Natural killer cell (primary cell): ENCODE measurements at regions not wholly inside any gene's neighbourhood (a gene's known extent, or its start where the extent isn't known, plus 50 kb on each side); places are given as distances from the start of the nearest gene placed in this dataset.
"Not testable (repeated sequence)": the region's sequence is repeated elsewhere in the genome, so short reads cannot be mapped to it uniquely, and the experiment has no call there.

ENCODE experiments used
- ATAC-seq, 3 donors: fragments of 150-1000 bp in 2 of 3; fragments of 200-7000 bp in 1 of 3; cut with Tn5 transposase; 1 replicate in 1 of 3; 2 replicates in 2 of 3; pipeline ENCODE4 v1.10.0; 2021; ENCODE audit warnings: mild to moderate bottlenecking in 2 of 3, moderate library complexity in 2 of 3
- DNase-seq, 2 donors: peaks; one replicate each; pipeline versions ENCODE4 v3.0.0 to v3.0.0-alpha.2; 2013 to 2021; ENCODE audit warnings: mixed read lengths in 1 of 2
- H3K27ac ChIP-seq: one replicate; pipeline ENCODE4 v1.5.1; 2013; ENCODE audit warnings: mild to moderate bottlenecking, low read length
- H3K27me3 ChIP-seq: one replicate; pipeline ENCODE4 v1.6.1; 2013; ENCODE audit warnings: low read length; ENCODE audit not compliant: control insufficient read depth, insufficient read depth
- H3K36me3 ChIP-seq: one replicate; pipeline ENCODE4 v1.6.1; 2013; ENCODE audit warnings: low read length; ENCODE audit not compliant: control insufficient read depth, insufficient read depth
- H3K4me1 ChIP-seq: one replicate; pipeline ENCODE4 v1.6.1; 2013; ENCODE audit warnings: low read length; ENCODE audit not compliant: control insufficient read depth, insufficient read depth
- H3K4me3 ChIP-seq: one replicate; pipeline ENCODE4 v1.5.1; 2013; ENCODE audit warnings: low read length
- H3K9me3 ChIP-seq: one replicate; pipeline ENCODE4 v1.6.1; 2013; ENCODE audit warnings: low read length; ENCODE audit not compliant: control insufficient read depth, insufficient read depth
- H3K27ac Mint-ChIP-seq, 2 donors: one replicate each; pipeline ENCODE4 v1.8.0; 2022; ENCODE audit warnings: mild to moderate bottlenecking in 2 of 2, mixed read lengths in 2 of 2, moderate library complexity in 1 of 2
- H3K27me3 Mint-ChIP-seq, 2 donors: one replicate each; pipeline ENCODE4 v1.8.0; 2022; ENCODE audit warnings: low read depth in 2 of 2, mixed read lengths in 2 of 2
- H3K36me3 Mint-ChIP-seq: one replicate; pipeline ENCODE4 v1.8.0; 2022; ENCODE audit warnings: mixed read lengths
- H3K4me1 Mint-ChIP-seq, 2 donors: one replicate each; pipeline ENCODE4 v1.8.0; 2022; ENCODE audit warnings: mixed read lengths in 2 of 2
- H3K4me3 Mint-ChIP-seq: one replicate; pipeline ENCODE4 v1.8.0; 2022; ENCODE audit warnings: mild to moderate bottlenecking, moderate library complexity, mixed read lengths
- H3K9me3 Mint-ChIP-seq, 2 donors: one replicate each; pipeline ENCODE4 v1.8.0; 2022; ENCODE audit warnings: mixed read lengths in 2 of 2
- WGBS: methylation state at CpG from one replicate; pipeline ENCODE4 v1.1.7; 2013; ENCODE audit warnings: missing lambda C conversion rate; ENCODE audit not compliant: insufficient coverage; 5-methylcytosine and 5-hydroxymethylcytosine counted together
- intact Hi-C: fragments of 100-400 bp; cut with micrococcal nuclease; formaldehyde crosslinking; loops from one replicate; pipeline ENCODE4 v1.14.2; 2022

DNA sequence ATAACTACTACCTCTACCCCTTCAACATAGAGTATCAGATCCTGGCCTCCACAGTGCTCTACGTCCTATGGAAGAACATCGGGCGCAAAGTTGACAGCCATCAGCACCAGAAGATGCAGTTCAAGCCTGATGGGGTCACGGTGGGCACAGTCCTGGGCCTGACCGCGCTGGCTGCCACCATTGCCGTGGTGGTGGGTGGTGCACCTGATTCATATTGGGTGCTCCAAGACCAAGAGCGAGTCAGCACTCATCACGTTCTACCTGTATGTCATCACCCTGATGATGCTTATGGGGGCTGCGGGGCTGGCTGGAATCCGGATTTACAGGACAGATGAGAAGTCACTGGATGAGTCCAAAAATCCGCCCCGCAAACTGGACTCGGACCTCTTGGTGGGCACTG is 846.4 kb downstream of the RPIA start:
- H3K27me3 Mint-ChIP-seq, H3K4me3 Mint-ChIP-seq, ATAC-seq, H3K27ac Mint-ChIP-seq, H3K9me3 Mint-ChIP-seq, H3K36me3 ChIP-seq, DNase-seq, H3K9me3 ChIP-seq, H3K27me3 ChIP-seq, H3K4me1 Mint-ChIP-seq, intact Hi-C loops, H3K36me3 Mint-ChIP-seq, H3K27ac ChIP-seq, H3K4me1 ChIP-seq, H3K4me3 ChIP-seq: not testable (repeated sequence)
- 96% methylated on average over 4 of the region's 14 CpGs for WGBS

DNA sequence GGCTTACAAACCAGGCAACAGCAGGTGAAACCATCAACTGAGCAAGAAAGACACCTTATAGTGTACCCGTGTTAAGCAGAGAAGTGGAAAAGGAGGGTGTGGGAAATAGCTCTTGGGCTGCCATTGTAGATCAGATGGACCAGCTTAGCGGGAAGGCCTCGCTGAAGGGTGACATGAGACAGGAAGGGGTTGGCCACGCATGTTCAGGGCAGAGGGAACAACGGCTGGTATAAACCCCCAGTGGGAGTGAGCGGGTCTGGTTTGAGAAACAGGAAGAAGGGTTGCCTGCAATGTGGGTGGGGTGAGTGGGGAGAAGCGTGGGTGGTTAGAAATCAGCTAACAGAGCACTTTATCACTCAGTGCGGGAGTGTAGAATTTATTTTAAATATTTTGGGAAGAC is 852.6 kb downstream of the RPIA start:
- H3K27me3 ChIP-seq, H3K27me3 Mint-ChIP-seq, ATAC-seq, H3K36me3 Mint-ChIP-seq, H3K36me3 ChIP-seq, H3K9me3 Mint-ChIP-seq, H3K9me3 ChIP-seq, H3K4me1 Mint-ChIP-seq, H3K27ac Mint-ChIP-seq, DNase-seq, H3K4me3 Mint-ChIP-seq, intact Hi-C loops, H3K4me1 ChIP-seq, H3K27ac ChIP-seq, H3K4me3 ChIP-seq: not testable (repeated sequence)
- WGBS: no CpG with 5 or more reads among the region's 8 CpGs

DNA sequence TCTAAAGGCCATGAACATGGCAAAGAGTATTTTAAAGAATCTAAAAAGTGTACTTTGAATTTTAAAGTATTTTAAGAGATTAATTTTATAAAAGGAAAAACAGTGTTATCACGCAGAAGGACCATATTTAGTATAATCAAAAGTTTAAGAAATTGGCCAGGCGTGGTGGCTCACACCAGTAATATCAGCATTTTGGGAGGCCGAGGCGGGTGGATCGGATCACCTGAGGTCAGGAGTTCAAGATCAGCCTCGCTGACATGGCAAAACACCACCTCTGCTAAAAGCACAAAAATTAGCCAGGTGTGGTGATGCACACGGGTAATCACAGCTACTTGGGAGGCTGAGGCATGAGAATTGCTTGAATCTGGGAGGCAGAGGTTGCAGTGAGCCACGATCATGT is 887.7 kb downstream of the RPIA start:
- H3K9me3 Mint-ChIP-seq, DNase-seq, H3K4me1 ChIP-seq, H3K27ac Mint-ChIP-seq, intact Hi-C loops, H3K27me3 Mint-ChIP-seq, H3K36me3 Mint-ChIP-seq, H3K9me3 ChIP-seq, H3K36me3 ChIP-seq, H3K4me3 Mint-ChIP-seq, H3K27ac ChIP-seq, ATAC-seq, H3K27me3 ChIP-seq, H3K4me3 ChIP-seq, H3K4me1 Mint-ChIP-seq: not testable (repeated sequence)
- no CpG with 5 or more reads among the region's 8 CpGs for WGBS

DNA sequence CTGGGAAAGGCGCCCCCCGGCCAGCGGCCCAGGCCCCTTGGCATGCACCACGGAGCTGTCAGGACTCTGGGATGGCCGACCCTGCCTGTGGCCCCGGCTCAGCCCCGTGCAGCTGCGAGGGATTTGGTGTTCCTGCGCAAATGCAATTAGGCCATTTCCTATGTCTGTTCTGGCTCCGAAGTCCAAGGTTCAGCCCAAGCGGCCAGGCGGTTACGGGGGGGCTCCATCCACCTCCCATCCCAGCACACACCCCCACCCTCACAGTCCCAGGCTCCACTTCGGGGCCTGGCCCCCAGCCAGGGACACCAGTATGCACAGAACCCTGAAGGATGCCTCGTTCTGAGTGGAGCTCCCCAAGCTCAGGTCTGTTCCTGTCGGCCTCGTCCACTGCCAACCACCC is 891.3 kb downstream of the RPIA start:
- intact Hi-C loops, H3K4me1 ChIP-seq, DNase-seq, H3K9me3 ChIP-seq, H3K36me3 ChIP-seq, ATAC-seq, H3K4me1 Mint-ChIP-seq, H3K27me3 ChIP-seq, H3K36me3 Mint-ChIP-seq, H3K27me3 Mint-ChIP-seq, H3K4me3 ChIP-seq, H3K27ac ChIP-seq, H3K27ac Mint-ChIP-seq, H3K4me3 Mint-ChIP-seq, H3K9me3 Mint-ChIP-seq: not testable (repeated sequence)
- WGBS: no CpG with 5 or more reads among the region's 17 CpGs

DNA sequence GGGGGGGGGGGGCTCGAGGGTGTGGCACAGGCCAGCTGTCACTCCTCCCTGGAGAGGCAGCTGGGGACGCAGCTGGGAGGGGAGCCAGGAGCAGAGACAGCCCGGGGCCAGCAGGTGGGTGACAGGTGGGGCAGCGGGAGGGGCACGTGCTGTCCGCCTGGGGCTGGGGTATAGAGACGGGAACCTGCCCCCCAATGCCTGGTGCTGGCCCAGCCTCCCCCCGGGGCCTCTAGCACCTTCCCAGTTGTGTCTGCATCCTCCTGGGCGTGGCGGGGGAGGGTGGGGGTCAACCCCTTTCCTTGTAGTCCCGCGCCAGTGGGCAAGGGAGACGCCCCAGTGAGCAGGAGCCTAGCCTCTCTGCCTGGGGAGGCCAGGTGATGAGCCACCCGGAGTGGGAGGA is 892.6 kb downstream of the RPIA start:
- H3K4me1 Mint-ChIP-seq, H3K9me3 Mint-ChIP-seq, H3K36me3 ChIP-seq, H3K27ac ChIP-seq, H3K27ac Mint-ChIP-seq, H3K27me3 Mint-ChIP-seq, H3K4me3 Mint-ChIP-seq, H3K9me3 ChIP-seq, H3K4me1 ChIP-seq, DNase-seq, H3K36me3 Mint-ChIP-seq, ATAC-seq, intact Hi-C loops, H3K27me3 ChIP-seq, H3K4me3 ChIP-seq: not testable (repeated sequence)
- 96% methylated on average over 6 of the region's 14 CpGs for WGBS

DNA sequence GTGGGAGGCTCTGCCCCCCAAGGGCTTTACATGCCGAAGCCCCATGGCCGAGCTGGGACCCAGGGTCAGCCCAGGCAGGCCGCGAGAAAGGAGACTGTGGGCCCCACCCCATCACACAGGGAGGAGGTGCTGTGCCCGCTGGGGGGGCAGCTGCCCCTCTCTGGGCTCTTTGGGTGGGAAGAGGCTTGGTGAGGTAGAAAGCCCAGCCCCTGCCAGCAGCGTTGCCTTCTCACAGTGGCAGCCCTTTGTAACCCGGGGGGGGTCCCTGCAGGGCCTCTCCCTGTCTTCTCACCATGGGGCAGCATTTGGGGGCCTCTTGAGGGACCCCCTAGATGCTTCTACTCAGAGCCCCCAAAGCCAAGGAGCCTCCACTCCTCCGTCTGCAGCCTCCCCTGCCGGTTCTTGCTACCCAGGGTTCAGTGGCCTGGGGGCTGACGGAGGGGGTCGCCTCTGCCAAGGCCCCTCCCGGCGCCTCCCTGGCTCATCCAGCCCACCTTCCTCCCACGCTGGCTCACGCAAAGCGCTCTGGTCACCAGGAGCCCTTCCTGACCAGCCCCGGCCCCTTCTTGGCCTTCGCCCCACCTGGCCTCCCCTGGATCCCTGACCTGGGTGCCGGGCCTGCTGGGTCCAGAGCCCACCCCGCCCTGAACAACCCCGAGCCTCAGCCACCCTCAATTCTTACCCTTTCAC is 893.5 kb downstream of the RPIA start:
- H3K27me3 Mint-ChIP-seq, DNase-seq, H3K36me3 Mint-ChIP-seq, H3K4me3 ChIP-seq, H3K27ac ChIP-seq, ATAC-seq, intact Hi-C loops, H3K27me3 ChIP-seq, H3K4me1 Mint-ChIP-seq, H3K9me3 ChIP-seq, H3K9me3 Mint-ChIP-seq, H3K4me1 ChIP-seq, H3K36me3 ChIP-seq: not testable (repeated sequence)
- Mint-ChIP-seq H3K27ac (peak overlapping the region in 1 of 2 donors; percentile 44), H3K4me3 (peak overlapping the region; percentile 49)
- 90% methylated on average over 2 of the region's 21 CpGs for WGBS

DNA sequence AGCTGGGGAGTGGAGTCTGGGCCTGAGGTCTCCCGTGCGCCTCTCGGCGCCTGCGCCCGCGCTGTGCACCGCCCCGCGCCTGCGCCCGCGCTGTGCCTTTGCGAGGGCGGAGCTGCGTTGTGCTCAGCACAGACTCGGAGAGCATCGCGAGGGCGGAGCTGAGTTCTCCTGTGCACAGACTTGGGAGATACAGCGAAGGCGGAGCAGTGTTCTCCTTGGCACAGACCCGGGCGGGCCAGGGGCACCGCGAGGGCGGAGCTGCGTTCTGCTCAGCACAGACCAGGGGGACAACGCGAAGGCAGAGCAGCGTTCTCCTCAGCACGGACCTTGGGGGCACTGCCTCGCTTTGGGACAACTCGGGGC is 894.1 kb downstream of the RPIA start:
- Mint-ChIP-seq H3K4me3 (peak overlapping the region; percentile 88), H3K27ac (peak overlapping the region in 1 of 2 donors; percentile 44)
- H3K4me3 ChIP-seq: peak overlapping the region; percentile 10
- H3K27me3 Mint-ChIP-seq, H3K9me3 ChIP-seq, H3K4me1 ChIP-seq, H3K36me3 Mint-ChIP-seq, H3K36me3 ChIP-seq, H3K27me3 ChIP-seq, H3K4me1 Mint-ChIP-seq, H3K27ac ChIP-seq, intact Hi-C loops, H3K9me3 Mint-ChIP-seq: not testable (repeated sequence)
- WGBS: 7% methylated on average over 18 of the region's 34 CpGs
- DNase-seq (peak; percentile 23 to 31), ATAC-seq (peak; percentile 54 to 100 (median 89))

DNA sequence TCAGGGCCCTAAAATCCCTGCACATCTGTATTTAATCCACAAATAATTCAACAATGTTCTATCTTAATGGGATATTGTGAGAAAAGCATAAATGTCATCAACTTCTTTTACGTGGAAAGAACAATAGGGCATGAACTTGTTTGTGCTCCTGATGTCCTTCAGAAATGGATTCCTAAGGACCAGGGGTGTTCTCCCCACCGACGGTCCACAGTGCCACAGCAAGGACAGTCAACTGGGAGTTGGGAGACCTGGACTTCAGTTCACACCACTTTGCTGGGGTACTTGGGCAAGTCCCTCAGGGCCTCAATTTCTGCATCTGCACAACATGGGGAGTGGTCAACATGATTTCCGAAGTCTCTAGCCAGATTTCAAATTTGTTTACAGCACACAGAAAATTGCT is 908.4 kb downstream of the RPIA start:
- H3K36me3 ChIP-seq, H3K27ac Mint-ChIP-seq, H3K9me3 Mint-ChIP-seq, H3K4me3 ChIP-seq, H3K9me3 ChIP-seq, H3K4me1 Mint-ChIP-seq, H3K36me3 Mint-ChIP-seq, H3K27ac ChIP-seq, intact Hi-C loops, H3K4me3 Mint-ChIP-seq, DNase-seq, H3K27me3 Mint-ChIP-seq, ATAC-seq, H3K4me1 ChIP-seq, H3K27me3 ChIP-seq: not testable (repeated sequence)
- 84% methylated on average over 3 of the region's 4 CpGs for WGBS
